Activated naive CD4-positive, alpha-beta T cell treated with anti-CD3 and anti-CD28 coated beads for 36 hours (primary cell): ENCODE measurements at regions not wholly inside any gene's neighbourhood (a gene's known extent, or its start where the extent isn't known, plus 50 kb on each side); places are given as distances from the start of the nearest gene placed in this dataset.
"Not testable (repeated sequence)": the region's sequence is repeated elsewhere in the genome, so short reads cannot be mapped to it uniquely, and the experiment has no call there.

Experiments
- CTCF ChIA-PET: fragments of 350-600 bp; sonication (Branson Sonifier 250); formaldehyde crosslinking; loops from one replicate; lab custom pipeline; 2021; ENCODE audit warnings: antibody characterized with exemption; lab: Charles Lee
- DNase-seq: peaks from one replicate; pipeline ENCODE4 v3.0.0-alpha.2; 2020
- H3K27ac Mint-ChIP-seq: one replicate; pipeline ENCODE4 v1.8.0; 2021; ENCODE audit warnings: mild to moderate bottlenecking, mixed read lengths
- H3K27me3 Mint-ChIP-seq: one replicate; pipeline ENCODE4 v1.8.0; 2021; ENCODE audit warnings: low read depth, mixed read lengths
- H3K36me3 Mint-ChIP-seq: one replicate; pipeline ENCODE4 v1.8.0; 2021; ENCODE audit warnings: low read depth, mixed read lengths
- H3K4me1 Mint-ChIP-seq: one replicate; pipeline ENCODE4 v1.8.0; 2021; ENCODE audit warnings: low read depth, mixed read lengths
- H3K4me3 Mint-ChIP-seq: one replicate; pipeline ENCODE4 v1.8.0; 2021; ENCODE audit warnings: mild to moderate bottlenecking, moderate library complexity, mixed read lengths
- H3K9me3 Mint-ChIP-seq: one replicate; pipeline ENCODE4 v1.8.0; 2021; ENCODE audit warnings: mixed read lengths
- intact Hi-C: fragments of 100-400 bp; cut with micrococcal nuclease; formaldehyde crosslinking; loops from one replicate; pipeline ENCODE4 v1.15.1; 2023

DNA sequence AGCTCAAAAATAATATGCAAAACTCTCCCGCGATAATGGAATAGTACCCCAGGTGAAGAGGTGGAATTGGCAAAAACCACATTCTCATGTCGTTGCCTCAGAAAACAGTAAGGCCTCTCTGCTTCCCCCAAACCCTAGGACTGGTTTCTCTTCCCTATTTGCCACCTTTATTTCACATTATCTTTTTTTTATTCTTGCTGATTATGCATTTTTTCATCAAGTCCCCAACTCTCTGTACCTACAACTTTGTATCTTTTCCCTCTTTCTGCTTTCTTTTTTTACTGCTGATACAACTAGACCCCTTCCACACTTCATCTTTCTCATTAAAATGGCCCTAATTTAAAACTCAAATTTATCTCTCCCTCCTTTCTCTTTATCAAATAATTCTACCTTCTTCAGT is 1472.2 kb downstream of the SUCLG1 start:
- CTCF ChIA-PET = no interaction called here
- no peak overlapping the region for H3K4me3 Mint-ChIP-seq
- intact Hi-C loops = no loop called here
- no peak for DNase-seq
- H3K27ac Mint-ChIP-seq = no peak overlapping the region
- H3K36me3 Mint-ChIP-seq = no peaks in the 10 kb centered on the region
- H3K4me1 Mint-ChIP-seq = no peaks in the 10 kb centered on the region
- H3K27me3 Mint-ChIP-seq = no peaks in the 10 kb centered on the region
- peaks cover 3% of the 10 kb centered on the region for H3K9me3 Mint-ChIP-seq

DNA sequence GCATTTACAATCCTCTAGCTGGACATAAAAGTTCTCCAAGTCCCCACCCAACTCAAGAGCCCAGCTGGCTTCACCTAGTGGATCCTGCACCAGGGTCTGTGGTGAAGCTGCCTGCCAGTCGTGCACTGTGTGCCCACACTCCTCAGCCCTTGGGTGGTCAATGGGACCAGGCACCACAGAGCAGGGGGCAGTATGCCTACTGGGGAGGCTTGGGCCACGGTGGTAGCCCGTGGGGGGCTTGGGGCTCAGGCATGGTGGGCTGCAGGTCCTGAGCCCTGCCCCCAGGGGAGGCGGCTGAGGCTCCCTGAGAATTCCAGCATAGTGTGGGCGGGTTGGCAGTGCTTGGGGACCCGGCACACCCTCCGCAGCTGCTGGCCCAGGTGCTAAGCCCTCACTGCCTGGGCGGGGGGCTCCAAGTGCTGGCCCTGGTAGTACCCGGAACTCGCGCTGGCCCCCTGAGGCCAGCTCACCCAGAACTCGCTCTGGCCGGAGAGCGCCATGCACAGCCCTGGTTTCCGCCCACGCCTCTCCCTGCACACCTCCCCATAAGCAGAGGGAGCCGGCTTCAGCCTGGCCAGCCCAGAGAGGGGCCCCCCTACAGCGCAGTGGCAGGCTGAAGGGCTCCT is 1473.4 kb downstream of the SUCLG1 start:
- Mint-ChIP-seq H3K4me3 (no peak overlapping the region), H3K27me3 (no peaks in the 10 kb centered on the region), H3K4me1 (no peaks in the 10 kb centered on the region), H3K36me3 (no peaks in the 10 kb centered on the region), H3K27ac (no peak overlapping the region), H3K9me3 (peaks cover 5% of the 10 kb centered on the region)
- no peak for DNase-seq
- intact Hi-C loops = no loop called here
- CTCF ChIA-PET = no interaction called here

DNA sequence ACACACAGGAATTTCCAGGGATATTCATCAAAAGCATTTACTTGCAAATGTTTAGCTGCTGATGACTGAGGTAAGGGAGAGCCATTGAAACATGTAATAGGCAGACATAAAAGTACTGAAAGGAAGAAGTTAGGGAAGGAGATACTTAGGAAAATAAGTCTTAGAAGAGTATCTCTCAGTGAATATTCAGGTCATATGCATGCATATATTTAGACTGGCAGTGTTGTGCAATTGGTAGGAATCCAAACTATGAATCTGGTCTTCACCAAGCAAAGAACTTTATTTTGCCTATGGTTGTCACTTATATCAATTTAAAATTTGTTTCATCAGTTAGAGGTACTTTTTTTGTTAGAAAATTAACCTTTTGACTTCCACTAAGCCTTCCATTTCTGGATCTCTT is 1490.7 kb downstream of the SUCLG1 start:
- intact Hi-C loops = no loop called here
- Mint-ChIP-seq H3K36me3 (no peaks in the 10 kb centered on the region), H3K4me3 (no peak overlapping the region), H3K9me3 (peaks cover 7% of the 10 kb centered on the region), H3K27ac (no peak overlapping the region), H3K27me3 (no peaks in the 10 kb centered on the region), H3K4me1 (no peaks in the 10 kb centered on the region)
- CTCF ChIA-PET = no interaction called here
- no peak for DNase-seq

DNA sequence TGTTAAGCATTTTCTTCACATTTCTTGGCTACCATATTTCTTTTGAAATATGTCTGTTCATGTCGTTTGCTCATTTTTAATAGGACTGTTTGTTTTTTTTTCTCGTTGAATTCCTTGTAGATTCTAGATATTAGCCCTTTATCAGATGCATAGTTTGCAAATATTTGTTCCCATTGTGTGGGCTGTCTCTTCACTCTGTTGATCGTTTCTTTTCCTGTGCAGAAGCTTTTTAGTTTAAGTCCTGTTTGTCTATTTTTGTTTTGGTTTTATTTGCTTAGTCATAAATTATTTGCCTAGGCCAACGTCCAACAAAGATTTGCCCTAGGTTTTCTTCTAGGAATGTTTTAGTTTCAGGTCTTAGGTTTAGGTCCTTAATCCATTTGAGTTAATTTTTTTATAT is 1494.7 kb downstream of the SUCLG1 start:
- H3K4me1 Mint-ChIP-seq = no peaks in the 10 kb centered on the region
- CTCF ChIA-PET = no interaction called here
- no peak overlapping the region for H3K27ac Mint-ChIP-seq
- H3K4me3 Mint-ChIP-seq = no peak overlapping the region
- H3K27me3 Mint-ChIP-seq = no peaks in the 10 kb centered on the region
- intact Hi-C loops = no loop called here
- DNase-seq = no peak
- no peaks in the 10 kb centered on the region for H3K36me3 Mint-ChIP-seq
- H3K9me3 Mint-ChIP-seq = peaks cover 7% of the 10 kb centered on the region

DNA sequence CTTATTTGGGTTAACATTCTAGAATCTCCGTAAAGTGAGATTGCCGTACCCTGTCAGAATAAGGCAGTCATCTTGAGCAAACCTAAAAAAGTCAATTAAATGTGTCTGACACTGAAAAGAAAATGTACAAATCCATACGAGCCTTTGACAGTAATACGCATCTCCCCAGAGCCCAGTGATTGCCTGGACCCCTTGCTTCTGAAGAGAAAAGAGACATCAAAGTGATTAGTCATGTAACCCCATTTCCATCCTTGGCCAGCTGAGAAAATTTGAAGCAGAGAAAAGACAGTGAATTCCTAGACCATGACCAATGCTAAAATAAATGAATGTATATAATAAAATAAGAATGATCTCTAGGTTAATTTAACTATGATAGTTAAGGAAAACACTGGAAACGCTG is 1499.4 kb downstream of the SUCLG1 start:
- intact Hi-C loops = no loop called here
- Mint-ChIP-seq H3K4me1 (no peaks in the 10 kb centered on the region), H3K27ac (no peak overlapping the region), H3K9me3 (peaks cover 4% of the 10 kb centered on the region), H3K36me3 (no peaks in the 10 kb centered on the region), H3K27me3 (no peaks in the 10 kb centered on the region), H3K4me3 (no peak overlapping the region)
- DNase-seq = no peak
- CTCF ChIA-PET = no interaction called here

DNA sequence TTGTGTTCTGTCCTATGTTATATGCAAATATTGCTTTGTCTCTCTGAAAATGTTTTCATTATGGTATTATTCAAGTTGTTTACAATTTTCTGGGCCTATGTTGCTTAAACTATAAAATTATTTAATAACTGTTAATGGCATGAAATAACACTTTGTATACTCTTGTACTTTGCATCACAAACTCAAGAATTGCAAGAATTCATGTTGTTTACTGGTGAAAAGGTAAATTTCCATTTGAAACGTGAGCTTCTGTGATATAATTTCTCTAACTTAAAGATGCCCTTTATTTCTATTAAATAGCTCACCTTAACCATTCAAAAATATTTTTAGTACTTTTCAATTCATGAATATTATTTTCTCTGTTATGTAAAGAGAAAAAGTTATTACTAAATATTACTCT is 1504.2 kb downstream of the SUCLG1 start:
- no peak for DNase-seq
- Mint-ChIP-seq H3K9me3 (no peaks in the 10 kb centered on the region), H3K27ac (no peak overlapping the region), H3K4me3 (no peak overlapping the region), H3K36me3 (no peaks in the 10 kb centered on the region), H3K4me1 (no peaks in the 10 kb centered on the region), H3K27me3 (no peaks in the 10 kb centered on the region)
- intact Hi-C loops = no loop called here
- CTCF ChIA-PET = interaction anchor here (0.6 kb wide), 2 partner anchors 8 to 53 kb away, joined by 3 read pairs; no protein-coding TSS in a partner anchor

DNA sequence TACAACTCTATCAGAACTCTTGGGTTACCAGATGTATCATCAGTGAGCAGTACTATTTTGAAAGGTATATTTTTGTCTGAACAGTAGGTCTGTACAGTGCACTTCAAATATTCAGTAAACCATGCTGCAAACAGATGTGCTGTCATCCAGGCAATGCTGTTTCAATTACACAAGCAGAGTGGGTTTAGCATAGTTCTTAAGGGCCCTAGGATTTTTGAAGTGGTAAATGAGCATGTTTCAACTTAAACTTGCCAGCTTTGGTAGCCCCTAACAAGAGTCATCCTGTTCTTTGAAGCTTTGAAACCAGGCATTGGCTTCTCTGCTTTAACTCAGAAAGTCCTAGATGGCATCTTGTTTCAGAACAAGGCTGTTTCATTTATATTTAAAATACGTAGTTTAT is 1519.9 kb downstream of the SUCLG1 start:
- no peak overlapping the region for H3K27ac Mint-ChIP-seq
- no peaks in the 10 kb centered on the region for H3K36me3 Mint-ChIP-seq
- H3K27me3 Mint-ChIP-seq = no peaks in the 10 kb centered on the region
- no peaks in the 10 kb centered on the region for H3K4me1 Mint-ChIP-seq
- no peak for DNase-seq
- CTCF ChIA-PET = no interaction called here
- intact Hi-C loops = no loop called here
- no peak overlapping the region for H3K4me3 Mint-ChIP-seq
- H3K9me3 Mint-ChIP-seq = peaks cover 12% of the 10 kb centered on the region

DNA sequence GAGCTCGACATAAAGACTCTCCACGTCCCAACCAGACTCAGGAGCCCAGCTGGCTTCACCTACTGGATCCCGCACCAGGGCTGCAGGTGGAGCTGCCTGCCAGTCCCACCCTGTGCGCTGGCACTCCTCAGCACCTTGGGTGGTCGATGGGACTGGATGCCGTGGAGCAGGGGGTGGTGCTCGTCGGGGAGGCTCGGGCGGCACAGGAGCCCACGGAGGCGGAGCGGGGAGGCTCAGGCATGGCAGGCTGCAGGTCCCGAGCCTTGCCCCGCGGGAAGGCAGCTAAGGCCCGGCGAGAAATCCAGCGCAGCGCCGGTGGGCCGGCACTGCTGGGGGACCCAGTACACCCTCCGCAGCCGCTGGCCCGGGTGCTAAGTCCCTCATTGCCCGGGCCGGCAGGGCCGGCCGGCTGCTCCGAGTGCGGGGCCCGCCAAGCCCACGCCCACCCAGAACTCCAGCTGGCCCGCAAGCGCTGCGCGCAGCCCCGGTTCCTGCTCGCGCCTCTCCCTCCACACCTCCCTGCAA is 1520.7 kb downstream of the SUCLG1 start:
- H3K27ac Mint-ChIP-seq, H3K36me3 Mint-ChIP-seq, intact Hi-C loops, H3K4me1 Mint-ChIP-seq, DNase-seq, CTCF ChIA-PET, H3K4me3 Mint-ChIP-seq, H3K9me3 Mint-ChIP-seq, H3K27me3 Mint-ChIP-seq: not testable (repeated sequence)

DNA sequence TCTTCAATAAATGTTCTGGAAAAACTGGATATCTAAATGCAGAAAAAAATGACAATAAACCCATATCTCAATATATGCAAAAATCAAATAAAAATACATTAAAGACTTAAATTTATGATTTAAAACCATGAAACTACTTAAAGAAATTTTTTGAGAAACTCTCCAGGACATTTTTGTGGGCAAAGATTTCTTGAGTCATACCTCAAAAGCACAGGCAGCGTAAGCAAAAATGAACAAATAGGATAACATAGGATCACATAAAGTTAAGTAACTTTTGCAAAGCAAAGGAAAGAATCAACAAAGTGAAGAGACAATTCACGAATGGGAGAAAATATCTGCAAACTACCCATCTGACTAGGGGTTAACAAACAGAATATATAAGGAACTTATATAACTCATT is 1545.5 kb downstream of the SUCLG1 start:
- Mint-ChIP-seq H3K4me3 (no peak overlapping the region), H3K36me3 (no peaks in the 10 kb centered on the region), H3K27ac (no peak overlapping the region), H3K9me3 (peaks cover 6% of the 10 kb centered on the region), H3K4me1 (no peaks in the 10 kb centered on the region), H3K27me3 (no peaks in the 10 kb centered on the region)
- DNase-seq = no peak
- intact Hi-C loops = no loop called here
- CTCF ChIA-PET = no interaction called here

DNA sequence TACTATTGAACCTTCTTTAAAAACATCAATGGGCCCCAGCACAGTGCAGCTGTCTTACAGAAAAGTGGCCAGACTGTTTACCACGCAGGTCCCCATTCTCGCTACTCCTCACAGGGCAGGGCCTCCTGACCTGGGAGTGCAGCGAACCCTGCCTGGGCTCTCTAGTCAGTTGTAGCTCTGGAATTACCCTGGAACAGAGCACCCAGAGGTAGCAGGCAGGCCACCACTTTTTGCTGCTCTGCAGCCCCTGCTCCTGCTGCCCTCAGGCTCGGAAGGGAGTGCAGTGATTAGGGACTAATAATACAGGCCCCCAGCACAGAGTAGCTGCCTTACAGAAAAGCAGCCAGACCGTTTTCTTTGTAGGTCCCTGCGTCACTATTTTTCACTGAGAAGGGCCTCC is 1563.0 kb downstream of the SUCLG1 start:
- no peak for DNase-seq
- H3K36me3 Mint-ChIP-seq = no peaks in the 10 kb centered on the region
- H3K4me1 Mint-ChIP-seq = no peaks in the 10 kb centered on the region
- H3K27me3 Mint-ChIP-seq = no peaks in the 10 kb centered on the region
- intact Hi-C loops = no loop called here
- H3K27ac Mint-ChIP-seq = no peak overlapping the region
- H3K4me3 Mint-ChIP-seq = no peak overlapping the region
- peaks cover 3% of the 10 kb centered on the region for H3K9me3 Mint-ChIP-seq
- CTCF ChIA-PET = interaction anchor here (0.7 kb wide), 1 partner anchor 66 kb away, joined by 3 read pairs; no protein-coding TSS in a partner anchor

DNA sequence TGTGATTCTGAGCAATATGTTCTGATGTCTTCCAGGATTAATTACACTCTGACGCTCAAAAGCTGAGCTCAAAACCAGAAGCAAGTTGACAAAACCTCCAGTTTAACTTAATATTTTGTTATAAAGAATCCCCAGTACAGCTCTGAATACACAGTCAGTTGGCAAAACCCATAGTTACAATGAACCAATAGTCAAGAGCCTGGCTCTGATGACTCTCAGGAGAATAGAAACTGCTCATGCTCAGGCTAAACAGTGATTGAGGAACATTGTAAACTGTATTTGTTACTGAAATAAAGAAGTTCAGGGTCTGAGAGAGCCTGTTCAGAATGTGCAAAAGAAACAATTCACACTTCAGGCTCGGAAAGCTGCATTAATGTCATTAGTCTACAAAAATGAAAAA is 1565.9 kb downstream of the SUCLG1 start:
- no peaks in the 10 kb centered on the region for H3K27me3 Mint-ChIP-seq
- intact Hi-C loops = no loop called here
- no peaks in the 10 kb centered on the region for H3K36me3 Mint-ChIP-seq
- CTCF ChIA-PET = no interaction called here
- no peak for DNase-seq
- no peak overlapping the region for H3K27ac Mint-ChIP-seq
- H3K4me3 Mint-ChIP-seq = no peak overlapping the region
- no peaks in the 10 kb centered on the region for H3K4me1 Mint-ChIP-seq
- no peaks in the 10 kb centered on the region for H3K9me3 Mint-ChIP-seq

DNA sequence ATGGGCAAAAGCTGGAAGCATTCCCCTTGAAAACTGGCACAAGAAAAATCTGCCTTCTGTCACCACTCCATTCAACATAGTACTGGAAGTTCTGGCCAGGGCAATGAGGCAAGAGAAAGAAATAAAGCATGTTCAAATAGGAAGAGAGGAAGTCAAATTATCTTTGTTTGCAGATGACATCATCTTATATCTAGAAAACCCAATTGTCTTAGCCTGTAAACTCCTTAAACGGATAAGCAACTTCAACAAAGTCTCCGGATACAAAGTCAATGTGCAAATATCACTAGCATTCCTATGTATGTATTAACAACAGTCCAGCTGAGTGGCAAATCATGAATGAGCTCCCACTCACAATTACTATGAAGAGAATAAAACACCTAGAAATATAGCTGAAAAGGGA is 1579.3 kb downstream of the SUCLG1 start:
- intact Hi-C loops = no loop called here
- Mint-ChIP-seq H3K4me1 (no peaks in the 10 kb centered on the region), H3K36me3 (no peaks in the 10 kb centered on the region), H3K27ac (no peak overlapping the region), H3K27me3 (peaks cover 2% of the 10 kb centered on the region), H3K4me3 (no peak overlapping the region), H3K9me3 (peaks cover 2% of the 10 kb centered on the region)
- CTCF ChIA-PET = no interaction called here
- DNase-seq = no peak

DNA sequence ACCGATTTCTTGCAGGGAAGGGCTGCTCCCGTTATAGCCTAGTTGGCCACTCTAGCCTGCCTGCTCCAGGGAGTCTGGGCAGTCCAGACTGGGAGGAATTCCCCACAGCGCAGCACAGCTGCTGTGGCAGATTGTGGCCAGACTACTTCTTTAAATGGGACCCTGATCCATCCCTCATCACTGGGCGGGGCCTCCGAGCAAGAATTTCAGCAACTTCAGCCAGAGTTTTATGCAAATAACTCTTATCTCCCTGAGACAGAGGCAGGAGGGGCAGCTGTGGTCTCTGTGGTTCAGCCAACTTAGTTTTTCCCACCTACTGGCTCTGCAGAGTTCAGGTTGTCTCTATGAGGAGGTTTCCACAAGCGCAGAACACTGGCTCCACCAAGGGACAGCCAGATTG is 1583.2 kb downstream of the SUCLG1 start:
- H3K4me3 Mint-ChIP-seq = no peak overlapping the region
- no peaks in the 10 kb centered on the region for H3K4me1 Mint-ChIP-seq
- H3K36me3 Mint-ChIP-seq = no peaks in the 10 kb centered on the region
- intact Hi-C loops = no loop called here
- H3K27ac Mint-ChIP-seq = no peak overlapping the region
- DNase-seq = no peak
- CTCF ChIA-PET = no interaction called here
- H3K9me3 Mint-ChIP-seq = no peaks in the 10 kb centered on the region
- peaks cover 2% of the 10 kb centered on the region for H3K27me3 Mint-ChIP-seq
